ENCODE measurements at regions not wholly inside any gene's neighbourhood (a gene's known extent, or its start where the extent isn't known, plus 50 kb on each side); places are given as distances from the start of the nearest gene placed in this dataset.

DNA sequence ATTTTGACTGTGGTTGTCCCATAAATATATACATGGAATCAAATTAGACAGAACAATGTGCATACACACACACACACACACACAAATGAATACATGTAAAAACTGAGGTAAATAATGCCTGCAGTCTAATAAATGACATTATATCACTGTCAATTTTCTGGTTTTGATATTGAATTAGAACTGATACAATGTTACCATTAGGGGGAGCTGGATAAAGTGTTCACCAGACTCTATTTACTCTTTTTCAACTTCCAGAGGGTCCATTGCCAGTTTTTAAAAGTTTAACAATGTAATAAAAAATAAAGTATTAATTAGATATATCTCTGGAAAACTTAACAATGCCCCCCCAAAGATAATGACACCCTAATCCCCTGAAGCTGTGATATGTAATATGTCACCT is 1666.8 kb upstream of the TMEFF2 start:
- no peak overlapping the region for H3K27ac ChIP-seq
- intact Hi-C loops (cut with DNase I), result no loop called here
- H3K27me3 ChIP-seq, result no peaks in the 10 kb centered on the region
- H3K4me3 ChIP-seq, result no peak overlapping the region
- H3K9me3 ChIP-seq, result no peaks in the 10 kb centered on the region
- TF ChIP-seq POLR2AphosphoS5 (IDR thresholded peaks at IDR 0.05), result no peak
- no peak for TF ChIP-seq POLR2A (IDR thresholded peaks at IDR 0.05)
- TF ChIP-seq EP300 (IDR thresholded peaks at IDR 0.05), result no peak
- TF ChIP-seq, protein P1, sequence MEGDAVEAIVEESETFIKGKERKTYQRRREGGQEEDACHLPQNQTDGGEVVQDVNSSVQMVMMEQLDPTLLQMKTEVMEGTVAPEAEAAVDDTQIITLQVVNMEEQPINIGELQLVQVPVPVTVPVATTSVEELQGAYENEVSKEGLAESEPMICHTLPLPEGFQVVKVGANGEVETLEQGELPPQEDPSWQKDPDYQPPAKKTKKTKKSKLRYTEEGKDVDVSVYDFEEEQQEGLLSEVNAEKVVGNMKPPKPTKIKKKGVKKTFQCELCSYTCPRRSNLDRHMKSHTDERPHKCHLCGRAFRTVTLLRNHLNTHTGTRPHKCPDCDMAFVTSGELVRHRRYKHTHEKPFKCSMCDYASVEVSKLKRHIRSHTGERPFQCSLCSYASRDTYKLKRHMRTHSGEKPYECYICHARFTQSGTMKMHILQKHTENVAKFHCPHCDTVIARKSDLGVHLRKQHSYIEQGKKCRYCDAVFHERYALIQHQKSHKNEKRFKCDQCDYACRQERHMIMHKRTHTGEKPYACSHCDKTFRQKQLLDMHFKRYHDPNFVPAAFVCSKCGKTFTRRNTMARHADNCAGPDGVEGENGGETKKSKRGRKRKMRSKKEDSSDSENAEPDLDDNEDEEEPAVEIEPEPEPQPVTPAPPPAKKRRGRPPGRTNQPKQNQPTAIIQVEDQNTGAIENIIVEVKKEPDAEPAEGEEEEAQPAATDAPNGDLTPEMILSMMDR (IDR thresholded peaks at IDR 0.05), result no peak
- no peaks in the 10 kb centered on the region for H3K36me3 ChIP-seq
- no peak for DNase-seq
- no peaks in the 10 kb centered on the region for H3K4me1 ChIP-seq

DNA sequence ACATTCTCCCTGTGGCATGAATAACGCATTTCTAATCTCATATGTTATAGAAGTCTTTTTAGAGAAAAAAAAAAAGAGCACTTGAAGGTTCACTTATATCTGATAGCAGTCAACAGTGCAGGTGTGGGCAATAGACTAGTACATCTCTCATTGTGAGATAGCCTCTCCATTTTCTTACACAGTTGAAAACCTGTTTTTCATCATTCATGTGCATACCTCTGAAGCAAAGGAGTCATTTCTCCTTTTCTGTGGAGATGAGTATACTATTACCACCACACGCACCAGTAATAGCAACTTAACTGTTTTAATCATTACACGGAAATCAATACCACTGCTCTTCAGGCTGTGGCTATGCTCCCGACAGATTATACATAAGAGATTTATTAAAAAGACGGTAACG is 1653.3 kb upstream of the TMEFF2 start:
- H3K4me3 ChIP-seq, result no peak overlapping the region
- H3K4me1 ChIP-seq, result peaks cover 0 to 8% (median 0%) of the 10 kb centered on the region in 4 donors
- DNase-seq, result no peak
- no peaks in the 10 kb centered on the region for H3K27me3 ChIP-seq
- WGBS, 2 donors, result 92% methylated on average over 6 of the region's 6 CpGs
- no peaks in the 10 kb centered on the region for H3K9me3 ChIP-seq
- no peak overlapping the region for H3K27ac ChIP-seq
- TF ChIP-seq EP300 (IDR thresholded peaks at IDR 0.05), result no peak
- TF ChIP-seq, protein P1 (IDR thresholded peaks at IDR 0.05), result no peak
- no peak for TF ChIP-seq POLR2A (IDR thresholded peaks at IDR 0.05)
- TF ChIP-seq POLR2AphosphoS5 (IDR thresholded peaks at IDR 0.05), result no peak
- no peaks in the 10 kb centered on the region for H3K36me3 ChIP-seq
- intact Hi-C loops (cut with DNase I), result no loop called here

DNA sequence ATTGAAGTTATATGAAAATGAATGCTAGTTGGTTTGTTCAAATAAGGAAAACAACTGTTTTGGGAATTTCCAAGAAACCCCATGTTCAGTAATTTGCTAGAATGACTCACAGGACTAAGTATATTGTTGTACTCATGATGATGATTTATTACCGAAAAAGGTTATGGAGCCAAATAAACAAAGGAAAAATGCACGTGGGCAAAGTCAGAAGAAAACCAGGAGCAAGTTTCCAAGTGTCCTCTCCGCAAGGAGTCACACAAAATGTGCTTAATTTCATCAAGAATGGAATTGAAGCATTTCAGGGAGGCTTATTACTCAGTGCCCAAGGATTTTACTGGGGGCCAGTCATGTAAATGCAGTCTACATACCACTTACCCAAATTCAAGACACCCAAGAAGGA is 1652.4 kb upstream of the TMEFF2 start:
- no peak overlapping the region for H3K27ac ChIP-seq
- H3K4me3 ChIP-seq, result no peak overlapping the region
- intact Hi-C loops (cut with DNase I), result no loop called here
- no peaks in the 10 kb centered on the region for H3K36me3 ChIP-seq
- TF ChIP-seq POLR2A (IDR thresholded peaks at IDR 0.05), result no peak
- TF ChIP-seq, protein P1 (IDR thresholded peaks at IDR 0.05), result no peak
- TF ChIP-seq EP300 (IDR thresholded peaks at IDR 0.05), result no peak
- no peak for TF ChIP-seq POLR2AphosphoS5 (IDR thresholded peaks at IDR 0.05)
- peaks cover 0 to 8% (median 0%) of the 10 kb centered on the region in 4 donors for H3K4me1 ChIP-seq
- no peaks in the 10 kb centered on the region for H3K27me3 ChIP-seq
- no peak for DNase-seq
- no peaks in the 10 kb centered on the region for H3K9me3 ChIP-seq
- 56 to 65% methylated on average over 3 of the region's 3 CpGs for WGBS, 2 donors

DNA sequence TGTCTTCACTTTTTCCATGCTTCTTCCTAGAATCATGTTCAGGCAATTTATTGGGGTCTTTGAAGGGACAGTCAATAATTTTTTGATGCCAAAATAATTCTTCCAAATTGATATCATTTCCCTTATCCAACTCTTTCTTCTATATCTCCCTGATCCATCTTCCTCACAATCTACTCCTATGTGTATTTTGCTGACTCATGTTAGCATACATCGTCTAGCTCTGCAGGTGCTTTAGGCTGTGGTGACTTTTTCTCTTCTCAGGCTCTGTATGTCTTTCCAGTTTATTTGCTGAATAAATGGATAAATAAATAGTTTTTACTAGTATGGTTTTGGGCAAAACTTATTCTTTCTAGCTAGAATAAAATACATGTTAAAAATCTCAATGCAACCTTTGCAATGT is 1650.9 kb upstream of the TMEFF2 start:
- no peak for DNase-seq
- H3K36me3 ChIP-seq, result no peaks in the 10 kb centered on the region
- no peak overlapping the region for H3K27ac ChIP-seq
- H3K9me3 ChIP-seq, result no peaks in the 10 kb centered on the region
- intact Hi-C loops (cut with DNase I), result no loop called here
- WGBS, 2 donors, result 28 to 44% methylated on average over 1 of the region's 1 CpG
- peaks cover 0 to 8% (median 0%) of the 10 kb centered on the region in 4 donors for H3K4me1 ChIP-seq
- H3K27me3 ChIP-seq, result no peaks in the 10 kb centered on the region
- H3K4me3 ChIP-seq, result no peak overlapping the region
- TF ChIP-seq POLR2AphosphoS5 (IDR thresholded peaks at IDR 0.05) (no peak), POLR2A (IDR thresholded peaks at IDR 0.05) (no peak), EP300 (IDR thresholded peaks at IDR 0.05) (no peak)
- TF ChIP-seq, protein P1 (IDR thresholded peaks at IDR 0.05), result no peak

DNA sequence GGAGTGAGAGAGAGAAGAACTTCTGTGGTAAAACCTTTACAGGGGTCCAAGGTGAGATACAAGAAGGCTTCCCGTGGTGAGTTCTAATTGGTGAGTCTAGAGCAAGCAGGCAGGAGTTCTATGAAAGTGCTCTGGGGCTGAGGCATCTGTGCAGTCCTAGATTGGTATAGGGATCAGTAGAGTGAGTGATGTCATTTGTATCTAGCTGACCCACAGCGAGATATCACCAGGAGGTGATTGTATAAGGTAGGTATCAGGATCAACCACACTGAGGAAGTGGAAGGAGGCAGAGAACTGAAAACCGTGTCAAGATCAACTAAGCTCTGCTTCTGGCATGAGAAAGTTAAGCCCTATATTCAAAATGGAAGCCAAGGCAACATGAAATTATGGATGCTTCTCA is 1648.9 kb upstream of the TMEFF2 start:
- WGBS, 2 donors, result 70 to 75% methylated on average over 3 of the region's 3 CpGs
- no peak for TF ChIP-seq EP300 (IDR thresholded peaks at IDR 0.05)
- TF ChIP-seq, protein P1 (IDR thresholded peaks at IDR 0.05), result no peak
- no peak for TF ChIP-seq POLR2AphosphoS5 (IDR thresholded peaks at IDR 0.05)
- TF ChIP-seq POLR2A (IDR thresholded peaks at IDR 0.05), result no peak
- intact Hi-C loops (cut with DNase I), result no loop called here

More for the DNA sequence above, 1648.9 kb upstream of the TMEFF2 start:
- no peak overlapping the region for H3K4me3 ChIP-seq
- H3K27me3 ChIP-seq, result no peaks in the 10 kb centered on the region
- DNase-seq, result no peak
- no peaks in the 10 kb centered on the region for H3K9me3 ChIP-seq
- H3K4me1 ChIP-seq, result peaks cover 0 to 8% (median 0%) of the 10 kb centered on the region in 4 donors
- no peaks in the 10 kb centered on the region for H3K36me3 ChIP-seq
- no peak overlapping the region for H3K27ac ChIP-seq

All from sigmoid colon (tissue), 6 donors.